Endothelial cell of umbilical vein (primary cell): ENCODE measurements at regions not wholly inside any gene's neighbourhood (a gene's known extent, or its start where the extent isn't known, plus 50 kb on each side); places are given as distances from the start of the nearest gene placed in this dataset.
"Not testable (repeated sequence)": the region's sequence is repeated elsewhere in the genome, so short reads cannot be mapped to it uniquely, and the experiment has no call there.

Experiments used
- BruUV-seq: library from RNA; stranded (reverse); fragments of 400-500 nt; replicated peaks from 2 replicates; lab custom pipeline; 2021; lab: Mats Ljungman, UMichigan
- CTCF ChIA-PET: fragments of 300-600, 350-600 bp; sonication (Branson Sonifier 250); formaldehyde crosslinking; loops from one replicate; lab custom pipeline; 2021; ENCODE audit warnings: antibody characterized with exemption, inconsistent platforms; lab: Charles Lee
- POLR2A ChIA-PET: fragments of 300-600, 350-600 bp; sonication (Branson Sonifier 250); formaldehyde crosslinking; loops from one replicate; lab custom pipeline; 2021; ENCODE audit warnings: antibody characterized with exemption, inconsistent platforms; lab: Charles Lee
- DNase-seq: peaks from one replicate; pipeline ENCODE4 v3.0.0-alpha.2; 2011; ENCODE audit warnings: low read depth, low spot score
- FAIRE-seq: peaks from 2 replicates; lab custom pipeline; 2011; peaks lifted over from hg19 to GRCh38; lab: Jason Lieb, UNC
- H2AFZ ChIP-seq: 2 replicates; pipeline ENCODE4 v1.6.0; 2012; ENCODE audit warnings: low read depth, low read length, control low read depth, inconsistent platforms
- H3K27ac ChIP-seq: 2 replicates; pipeline ENCODE4 v1.5.1; 2011; ENCODE audit warnings: low read depth, mild to moderate bottlenecking, control low read depth, low read length, moderate library complexity; ENCODE audit not compliant: insufficient read depth
- H3K27me3 ChIP-seq, 2 experiments: 2 replicates each; pipeline versions ENCODE4 v1.6.0 to v1.6.1; 2011; ENCODE audit warnings: low read length in 2 of 2, mixed read lengths in 1 of 2; ENCODE audit not compliant: control insufficient read depth in 2 of 2, insufficient read depth in 2 of 2
- H3K36me3 ChIP-seq, 2 experiments: 2 replicates in 1 of 2; 3 replicates in 1 of 2; pipeline ENCODE4 v1.5.1; 2011; ENCODE audit warnings: low read length in 2 of 2, mild to moderate bottlenecking in 1 of 2, moderate library complexity in 1 of 2; ENCODE audit not compliant: control insufficient read depth in 2 of 2, insufficient read depth in 2 of 2; ENCODE audit errors: extremely low read depth in 1 of 2
- H3K4me1 ChIP-seq: 3 replicates; pipeline ENCODE4 v1.5.1; 2011; ENCODE audit warnings: mild to moderate bottlenecking, low read length; ENCODE audit not compliant: control insufficient read depth, insufficient read depth; ENCODE audit errors: extremely low read depth
- H3K4me2 ChIP-seq: 2 replicates; pipeline ENCODE4 v1.6.1; 2011; ENCODE audit warnings: low read length, control low read depth, mixed read lengths; ENCODE audit not compliant: insufficient read depth
- H3K4me3 ChIP-seq, 3 experiments: fragments of 200-600 bp in 1 of 3; sonication (generic), shearing (Covaris generic) in 1 of 3; replicated peaks in 1 of 3; 2 replicates each; pipeline ENCODE4 v1.5.1; 2011 to 2016; ENCODE audit warnings: control low read depth in 3 of 3, low read length in 3 of 3, mild to moderate bottlenecking in 2 of 3, inconsistent platforms in 1 of 3, low read depth in 1 of 3, moderate library complexity in 1 of 3; ENCODE audit not compliant: insufficient read depth in 1 of 3
- H3K79me2 ChIP-seq: 2 replicates; pipeline ENCODE4 v1.6.0; 2012; ENCODE audit warnings: low read length, inconsistent platforms; ENCODE audit not compliant: control insufficient read depth, insufficient read depth
- H3K9ac ChIP-seq: replicated peaks from 2 replicates; pipeline ENCODE3; 2011; ENCODE audit warnings: low read length, control low read depth; ENCODE audit not compliant: insufficient read depth; ENCODE audit errors: extremely low read depth
- H3K9me1 ChIP-seq: replicated peaks from 3 replicates; pipeline ENCODE4 v1.6.0; 2011; ENCODE audit warnings: mild to moderate bottlenecking, low read length; ENCODE audit not compliant: control insufficient read depth, insufficient read depth; ENCODE audit errors: extremely low read depth
- H3K9me3 ChIP-seq: replicated peaks from 2 replicates; pipeline ENCODE4 v1.5.1; 2012; ENCODE audit warnings: low read length, inconsistent platforms; ENCODE audit not compliant: control insufficient read depth, insufficient read depth
- H4K20me1 ChIP-seq: replicated peaks from 2 replicates; pipeline ENCODE3; 2011; ENCODE audit warnings: mild to moderate bottlenecking, low read length; ENCODE audit not compliant: control insufficient read depth, insufficient read depth; ENCODE audit errors: extremely low read depth
- CTCF ChIP-seq, 2 donors: IDR thresholded peaks; 1 replicate in 1 of 2; 2 replicates in 1 of 2; pipeline ENCODE4 v1.5.1; 2011; ENCODE audit warnings: low read length in 2 of 2, mild to moderate bottlenecking in 2 of 2, moderate library complexity in 2 of 2, control low read depth in 1 of 2, inconsistent platforms in 1 of 2, low read depth in 1 of 2; ENCODE audit not compliant: insufficient read depth in 1 of 2; ENCODE audit errors: extremely low read depth in 1 of 2
- EZH2 ChIP-seq: IDR thresholded peaks from 2 replicates; pipeline ENCODE4 v1.6.1; 2012; ENCODE audit warnings: borderline replicate concordance, low read depth, mild to moderate bottlenecking, moderate library complexity, low read length, inconsistent platforms; ENCODE audit not compliant: severe bottlenecking
- FOS ChIP-seq: IDR thresholded peaks from 2 replicates; pipeline ENCODE4 v1.6.1; 2011; ENCODE audit warnings: mild to moderate bottlenecking, low read length, moderate library complexity, borderline replicate concordance; ENCODE audit not compliant: insufficient read depth
- GATA2 ChIP-seq: IDR thresholded peaks from 2 replicates; pipeline ENCODE4 v1.7.0; 2011; ENCODE audit warnings: low read depth, mild to moderate bottlenecking, moderate library complexity, mixed read lengths, low read length; ENCODE audit not compliant: insufficient read length, insufficient read depth
- JUN ChIP-seq: IDR thresholded peaks from 2 replicates; pipeline ENCODE4 v1.6.1; 2011; ENCODE audit warnings: borderline replicate concordance, low read depth; ENCODE audit not compliant: insufficient read length, insufficient read depth
- MAX ChIP-seq: IDR thresholded peaks from 2 replicates; pipeline ENCODE4 v1.6.1; 2011; ENCODE audit not compliant: insufficient read depth, insufficient read length
- MYC ChIP-seq: IDR thresholded peaks from one replicate; pipeline ENCODE4 v1.6.1; 2011; ENCODE audit warnings: mild to moderate bottlenecking, low read depth, low read length
- POLR2A ChIP-seq: IDR thresholded peaks from 2 replicates; pipeline ENCODE4 v1.6.1; 2012; ENCODE audit warnings: low read depth, mild to moderate bottlenecking, control low read depth, low read length
- POLR2AphosphoS5 ChIP-seq: IDR thresholded peaks from 2 replicates; pipeline ENCODE4 v1.6.1; 2012; ENCODE audit warnings: low read depth, mild to moderate bottlenecking, control low read depth, low read length, moderate library complexity; ENCODE audit not compliant: insufficient read depth
- dilution Hi-C: fragments of 300-500 bp; cut with MboI; formaldehyde crosslinking; loops from one replicate; pipeline ENCODE4 v1.15.0; 2019; ENCODE audit warnings: low sequenced_read_pairs; ENCODE audit not compliant: extremely low pct_ligation_motif_present
- intact Hi-C: fragments of 100-400 bp; cut with micrococcal nuclease; formaldehyde crosslinking; loops from one replicate; pipeline ENCODE4 v1.10.0; 2022

- TF ChIP-seq MYC (no peak), GATA2 (no peak), JUN (no peak), POLR2A (no peak), CTCF (IDR thresholded peaks at IDR 0.05; ENCODE audit: extremely low read depth in 1 of 2, insufficient read depth in 1 of 2, low read depth in 1 of 2, low read length in 2 of 2) (no peak), EZH2 (no peak), POLR2AphosphoS5 (no peak), FOS (no peak), MAX (no peak)
- Histone ChIP-seq H3K4me3 (no peak overlapping the region), H3K9me1 (no peaks in the 10 kb centered on the region), H3K36me3 (no peaks in the 10 kb centered on the region), H3K27ac (no peak overlapping the region), H3K4me2 (no peak overlapping the region), H3K27me3 (no peaks in the 10 kb centered on the region), H4K20me1 (no peaks in the 10 kb centered on the region), H3K9ac (no peak overlapping the region), H3K79me2 (no peaks in the 10 kb centered on the region), H2AFZ (no peak overlapping the region), H3K4me1 (no peaks in the 10 kb centered on the region), H3K9me3 (no peaks in the 10 kb centered on the region)
- no peak for FAIRE-seq
- POLR2A ChIA-PET = no interaction called here
- no peak for DNase-seq
- intact Hi-C loops = no loop called here
- BruUV-seq = no TSS peak
- dilution Hi-C loops = no loop called here
- CTCF ChIA-PET = no interaction called here
Observed at GRCh38 chr2:90079374-90079773, 1387.9 kb downstream of the RPIA start.

GRCh38 chr2:90087792-90088191, 1396.3 kb downstream of the RPIA start:
- H3K27me3 ChIP-seq, H3K9ac ChIP-seq, POLR2A ChIA-PET, BruUV-seq, H3K4me3 ChIP-seq, H3K4me2 ChIP-seq, intact Hi-C loops, H2AFZ ChIP-seq, CTCF ChIA-PET, FAIRE-seq, H4K20me1 ChIP-seq, H3K27ac ChIP-seq, H3K4me1 ChIP-seq, H3K79me2 ChIP-seq, dilution Hi-C loops, H3K9me1 ChIP-seq, H3K36me3 ChIP-seq, H3K9me3 ChIP-seq, DNase-seq: not testable (repeated sequence)

- dilution Hi-C loops, H2AFZ ChIP-seq, H3K9me1 ChIP-seq, H4K20me1 ChIP-seq, BruUV-seq, DNase-seq, H3K36me3 ChIP-seq, H3K9ac ChIP-seq, CTCF ChIA-PET, H3K27me3 ChIP-seq, intact Hi-C loops, H3K79me2 ChIP-seq, H3K27ac ChIP-seq, H3K4me1 ChIP-seq, H3K4me3 ChIP-seq, H3K4me2 ChIP-seq, FAIRE-seq, H3K9me3 ChIP-seq, POLR2A ChIA-PET: not testable (repeated sequence)
Observed at GRCh38 chr2:90093571-90094270, 1402.2 kb downstream of the RPIA start.
